ENCODE measurements at regions not wholly inside any gene's neighbourhood (a gene's known extent, or its start where the extent isn't known, plus 50 kb on each side); places are given as distances from the start of the nearest gene placed in this dataset.

DNA sequence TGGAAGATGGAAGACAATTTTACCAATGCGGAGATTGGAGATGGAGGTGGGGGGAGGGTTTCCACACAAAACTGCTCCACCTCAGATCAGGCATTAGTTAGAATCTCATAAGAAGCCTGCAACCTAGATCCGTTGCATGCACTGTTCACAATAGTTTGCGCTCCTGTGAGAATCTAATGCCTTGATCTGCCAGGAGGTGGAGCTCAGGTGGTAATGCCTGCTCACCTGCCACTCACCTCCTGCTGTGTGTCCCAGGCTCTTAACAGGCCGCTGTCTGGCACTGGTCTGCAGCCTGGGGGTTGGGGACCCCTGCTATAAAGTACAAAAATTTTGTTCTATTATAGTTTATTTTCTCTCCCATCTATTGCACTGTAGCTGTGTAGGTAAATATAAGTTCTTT lies 84.9 kb upstream of the FOXG1 start:
- no peak for DNase-seq (ENCODE audit: low read depth in 2 of 2)

DNA sequence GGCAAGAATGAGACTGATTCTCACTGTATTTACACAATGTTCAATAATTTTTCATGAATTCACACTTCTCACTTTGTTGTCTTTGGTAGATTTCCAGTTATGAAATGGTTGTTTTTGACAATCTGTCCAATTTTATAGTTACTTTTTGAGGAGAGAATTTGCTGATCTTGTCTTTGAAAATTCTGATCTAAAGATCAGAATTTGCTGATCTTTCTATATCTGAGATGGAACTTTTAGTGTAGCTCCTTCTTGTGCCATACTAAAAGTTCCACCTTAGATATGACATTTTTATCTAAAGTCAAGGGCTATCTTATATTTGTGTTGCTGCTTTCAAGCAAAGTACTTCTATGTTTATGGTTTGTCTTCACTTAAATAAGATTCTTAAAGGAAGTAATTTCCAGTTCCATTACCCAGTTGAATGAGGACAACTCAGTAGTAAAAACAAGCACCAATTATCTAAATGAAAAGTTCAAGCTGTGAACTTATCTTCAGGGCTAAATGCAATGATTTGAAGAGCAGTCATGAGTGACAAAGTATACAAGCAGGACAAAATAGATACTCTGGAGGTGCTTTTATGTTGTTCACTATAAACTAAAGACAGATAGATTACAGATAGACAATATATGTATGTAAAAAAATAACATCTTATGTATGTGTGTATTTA lies 76.4 kb upstream of the FOXG1 start:
- no peak for DNase-seq (ENCODE audit: low read depth in 2 of 2)

DNA sequence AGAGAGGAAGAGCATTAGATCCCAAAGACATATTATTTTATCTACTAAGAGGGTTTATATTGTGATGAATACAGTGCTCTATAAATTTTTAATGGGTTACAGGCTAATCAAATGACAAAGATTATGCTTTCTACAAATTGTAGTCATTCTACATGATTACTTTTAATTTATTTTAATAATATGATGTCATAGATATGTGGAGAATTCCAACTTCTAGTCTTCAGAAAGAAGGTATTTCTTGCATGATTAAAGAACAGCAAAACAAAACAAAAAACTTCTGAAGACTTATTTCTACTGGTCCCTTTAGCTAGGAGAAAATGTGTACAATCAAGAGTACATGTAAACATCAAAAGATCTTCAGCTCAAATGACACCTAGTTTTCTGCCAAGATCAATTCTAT lies 71.5 kb upstream of the FOXG1 start:
- DNase-seq (ENCODE audit: low read depth in 2 of 2): no peak

DNA sequence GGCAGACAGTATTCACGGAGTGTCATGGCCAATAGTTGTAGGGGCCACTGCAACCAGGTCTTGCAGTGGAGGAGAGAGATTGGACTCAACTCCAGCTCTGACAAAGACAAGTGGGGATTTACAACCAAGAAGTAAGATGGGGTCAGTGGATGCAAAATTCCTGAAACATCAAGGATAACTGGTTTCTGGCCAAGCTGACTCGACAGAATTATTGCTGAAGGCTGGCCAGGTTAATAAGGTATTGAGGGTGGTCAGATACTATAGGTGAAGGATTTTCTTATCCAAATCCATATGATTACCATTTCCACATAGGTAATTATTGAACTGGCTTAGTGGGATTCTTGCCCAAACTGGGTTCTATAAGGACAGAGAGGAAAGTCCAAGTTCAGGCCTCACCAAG lies 64.9 kb upstream of the FOXG1 start:
- no peak for DNase-seq (ENCODE audit: low read depth in 2 of 2)

DNA sequence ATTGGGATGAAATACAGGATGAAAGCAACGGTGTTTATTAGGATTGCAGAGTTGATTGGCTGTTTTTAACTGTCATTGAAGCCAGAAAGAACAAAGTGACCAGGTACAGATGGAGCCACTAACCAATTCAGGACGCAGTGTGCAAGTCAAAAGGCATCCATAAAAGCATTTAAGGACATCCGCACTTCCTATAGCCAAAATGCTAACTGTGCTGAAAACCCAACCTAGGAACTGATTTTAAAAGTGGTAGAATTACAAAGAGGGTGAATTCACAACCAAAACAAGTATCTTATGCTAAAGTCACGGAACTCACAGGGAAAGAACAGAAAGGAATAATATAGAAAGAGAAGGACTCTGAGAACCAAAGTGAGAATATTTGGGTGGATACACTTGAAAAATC lies 63.1 kb upstream of the FOXG1 start:
- no peak for DNase-seq (ENCODE audit: low read depth in 2 of 2)

DNA sequence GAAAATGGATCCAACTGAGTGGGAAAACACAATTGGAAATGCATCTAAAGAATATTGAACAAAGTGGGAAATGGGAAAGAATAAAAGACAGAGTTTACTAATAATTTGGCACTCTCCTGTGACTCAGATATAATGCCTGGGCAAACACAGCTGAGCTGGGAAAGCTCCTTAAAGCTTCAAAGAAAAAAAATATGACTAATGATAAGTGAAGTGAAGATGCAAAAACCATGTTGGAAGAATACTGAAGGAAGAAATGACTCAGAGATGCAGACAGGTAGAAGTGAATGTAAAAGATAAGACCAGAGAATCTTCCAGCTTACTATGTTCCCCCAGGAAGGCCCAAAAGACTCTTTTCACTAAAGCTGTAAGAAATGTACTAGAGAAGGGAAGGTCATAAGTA lies 62.4 kb upstream of the FOXG1 start:
- no peak for DNase-seq (ENCODE audit: low read depth in 2 of 2)

DNA sequence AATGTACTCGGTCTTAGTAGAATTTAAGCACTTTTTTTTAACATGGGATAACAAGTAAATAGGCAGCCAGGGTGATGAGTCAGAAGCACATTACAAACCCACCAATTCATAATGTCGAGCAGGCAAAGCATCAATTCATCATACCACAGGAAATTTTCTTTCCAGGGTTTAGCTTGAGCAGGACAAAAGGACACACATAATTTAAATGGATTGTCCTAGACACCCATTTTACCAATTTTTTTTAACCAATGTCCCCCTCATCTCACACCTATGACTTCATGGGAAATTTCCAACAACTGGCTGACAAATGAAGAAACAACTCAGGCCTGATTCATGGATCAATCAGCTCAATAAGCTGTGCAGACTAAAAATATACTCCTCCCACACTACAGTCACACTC lies 58.8 kb upstream of the FOXG1 start:
- no peak for DNase-seq (ENCODE audit: low read depth in 2 of 2)

DNA sequence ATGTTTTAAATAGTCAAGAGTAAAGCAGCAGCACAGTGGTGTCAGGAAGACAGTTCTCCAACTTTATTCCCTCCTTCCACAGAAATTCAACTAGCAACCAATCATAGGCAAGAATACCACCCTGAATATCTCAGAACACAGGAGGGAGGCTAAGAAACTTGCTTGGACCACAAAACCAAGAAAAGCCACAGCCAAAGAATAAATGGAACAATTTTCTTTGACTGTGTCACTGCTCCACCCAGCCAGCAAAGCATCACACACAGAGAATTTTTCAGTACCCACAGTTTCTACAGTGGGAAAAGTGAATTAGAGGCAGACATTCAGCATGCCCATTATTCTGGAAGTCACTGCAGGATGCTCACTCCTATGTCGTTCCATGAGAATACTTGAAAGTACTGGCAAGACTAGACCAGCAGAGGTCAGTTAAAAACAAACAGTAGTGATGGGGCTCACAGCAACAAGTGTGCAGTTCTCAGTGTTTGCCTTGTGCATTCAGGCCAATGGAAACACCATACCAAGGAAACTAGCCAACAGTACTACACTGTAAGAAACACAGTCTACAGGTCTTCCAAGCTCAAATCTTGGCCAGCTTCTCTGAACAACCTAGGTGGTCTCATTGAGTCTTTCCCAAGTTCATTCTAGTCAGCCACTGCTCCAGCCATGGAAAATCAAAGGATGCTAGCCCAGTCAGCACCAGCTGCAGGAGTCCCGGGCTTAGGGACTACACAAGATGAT lies 56.8 kb upstream of the FOXG1 start:
- no peak for DNase-seq (ENCODE audit: low read depth in 2 of 2)
